ENCODE measurements at regions not wholly inside any gene's neighbourhood (a gene's known extent, or its start where the extent isn't known, plus 50 kb on each side); places are given as distances from the start of the nearest gene placed in this dataset.

GRCh38 chrX:122591546-122591945 lies 592.5 kb upstream of the GRIA3 start:
- TF ChIP-seq, protein P1, sequence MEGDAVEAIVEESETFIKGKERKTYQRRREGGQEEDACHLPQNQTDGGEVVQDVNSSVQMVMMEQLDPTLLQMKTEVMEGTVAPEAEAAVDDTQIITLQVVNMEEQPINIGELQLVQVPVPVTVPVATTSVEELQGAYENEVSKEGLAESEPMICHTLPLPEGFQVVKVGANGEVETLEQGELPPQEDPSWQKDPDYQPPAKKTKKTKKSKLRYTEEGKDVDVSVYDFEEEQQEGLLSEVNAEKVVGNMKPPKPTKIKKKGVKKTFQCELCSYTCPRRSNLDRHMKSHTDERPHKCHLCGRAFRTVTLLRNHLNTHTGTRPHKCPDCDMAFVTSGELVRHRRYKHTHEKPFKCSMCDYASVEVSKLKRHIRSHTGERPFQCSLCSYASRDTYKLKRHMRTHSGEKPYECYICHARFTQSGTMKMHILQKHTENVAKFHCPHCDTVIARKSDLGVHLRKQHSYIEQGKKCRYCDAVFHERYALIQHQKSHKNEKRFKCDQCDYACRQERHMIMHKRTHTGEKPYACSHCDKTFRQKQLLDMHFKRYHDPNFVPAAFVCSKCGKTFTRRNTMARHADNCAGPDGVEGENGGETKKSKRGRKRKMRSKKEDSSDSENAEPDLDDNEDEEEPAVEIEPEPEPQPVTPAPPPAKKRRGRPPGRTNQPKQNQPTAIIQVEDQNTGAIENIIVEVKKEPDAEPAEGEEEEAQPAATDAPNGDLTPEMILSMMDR (IDR thresholded peaks at IDR 0.05) = no peak
- no peak for TF ChIP-seq EZH2 (IDR thresholded peaks at IDR 0.05; ENCODE audit: borderline replicate concordance, insufficient read depth, low read depth, low read length, poor library complexity, severe bottlenecking)

Measured in B cell (primary cell).